Thyroid gland (tissue), 4 donors: ENCODE measurements at regions not wholly inside any gene's neighbourhood (a gene's known extent, or its start where the extent isn't known, plus 50 kb on each side); places are given as distances from the start of the nearest gene placed in this dataset.

Experiments
- DNase-seq, 2 donors: peaks; one replicate each; pipeline ENCODE4 v3.0.0-alpha.2; 2019
- H3K27ac ChIP-seq, 3 donors: fragments of 200-600 bp; sonication (generic); 1 replicate in 2 of 3; 2 replicates in 1 of 3; pipeline ENCODE4 v1.5.1; 2016 to 2019; ENCODE audit warnings: mild to moderate bottlenecking in 1 of 3, moderate library complexity in 1 of 3
- H3K27me3 ChIP-seq: fragments of 200-600 bp; sonication (generic); one replicate; pipeline ENCODE4 v1.5.1; 2019
- H3K36me3 ChIP-seq, 2 donors: fragments of 200-600 bp; sonication (generic); one replicate each; pipeline ENCODE4 v1.5.1; 2016 to 2019
- H3K4me1 ChIP-seq, 2 donors: fragments of 200-600 bp; sonication (generic); one replicate each; pipeline ENCODE4 v1.5.1; 2017 to 2019
- H3K4me3 ChIP-seq, 3 donors: fragments of 200-600 bp; sonication (generic); replicated peaks in 1 of 3; 1 replicate in 2 of 3; 2 replicates in 1 of 3; pipeline ENCODE4 v1.5.1; 2016; ENCODE audit warnings: mild to moderate bottlenecking in 1 of 3
- H3K9me3 ChIP-seq: fragments of 200-600 bp; sonication (generic); one replicate; pipeline ENCODE4 v1.5.1; 2017
- POLR2A ChIP-seq, 2 donors: fragments of 450-650 bp; IDR thresholded peaks; one replicate each; pipeline ENCODE4 v1.6.1; 2017; ENCODE audit warnings: antibody characterized with exemption in 2 of 2, mild to moderate bottlenecking in 2 of 2, moderate library complexity in 1 of 2
- WGBS, 2 donors: methylation state at CpG; one replicate each; pipeline ENCODE4 v1.1.5; 2017; 5-methylcytosine and 5-hydroxymethylcytosine counted together
- intact Hi-C: fragments of 100-400 bp; cut with DNase I; formaldehyde crosslinking; loops from one replicate; pipeline ENCODE4 v1.15.1; 2023
- TF ChIP-seq, protein P1 (sequence below), 6 experiments: fragments of 200-600 bp in 3 of 6; fragments of 450-650 bp in 3 of 6; sonication (generic) in 3 of 6; IDR thresholded peaks; one replicate each; pipeline ENCODE4 v1.5.1; 2016 to 2019; ENCODE audit warnings: antibody characterized with exemption in 6 of 6, mild to moderate bottlenecking in 2 of 6, inconsistent platforms in 1 of 6, moderate library complexity in 1 of 6

DNA sequence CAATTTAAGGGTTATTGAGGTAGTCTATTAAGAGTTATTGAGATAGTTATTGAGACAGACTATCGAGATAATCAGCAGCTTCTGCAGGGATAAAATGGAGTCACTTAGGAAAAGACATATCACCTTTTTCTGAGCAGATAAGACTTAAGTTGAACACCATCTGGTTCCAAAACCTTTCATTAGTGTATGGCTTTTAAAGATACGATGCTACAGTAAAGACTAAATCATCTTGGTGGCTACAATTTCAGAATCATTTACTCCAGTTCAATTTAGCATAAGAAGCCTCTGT, 68.6 kb upstream of the DNAJC10 start:
- Histone ChIP-seq H3K9me3 (no peaks in the 10 kb centered on the region), H3K36me3 (no peaks in the 10 kb centered on the region), H3K4me3 (no peak overlapping the region), H3K27me3 (no peaks in the 10 kb centered on the region), H3K4me1 (peaks cover 0 to 5% of the 10 kb centered on the region in 2 donors), H3K27ac (no peak overlapping the region)
- intact Hi-C loops, result loop anchor here (5.0 kb wide), 1 partner anchor 460 kb away; no protein-coding TSS in a partner anchor
- DNase-seq, result no peak
- TF ChIP-seq, protein P1, sequence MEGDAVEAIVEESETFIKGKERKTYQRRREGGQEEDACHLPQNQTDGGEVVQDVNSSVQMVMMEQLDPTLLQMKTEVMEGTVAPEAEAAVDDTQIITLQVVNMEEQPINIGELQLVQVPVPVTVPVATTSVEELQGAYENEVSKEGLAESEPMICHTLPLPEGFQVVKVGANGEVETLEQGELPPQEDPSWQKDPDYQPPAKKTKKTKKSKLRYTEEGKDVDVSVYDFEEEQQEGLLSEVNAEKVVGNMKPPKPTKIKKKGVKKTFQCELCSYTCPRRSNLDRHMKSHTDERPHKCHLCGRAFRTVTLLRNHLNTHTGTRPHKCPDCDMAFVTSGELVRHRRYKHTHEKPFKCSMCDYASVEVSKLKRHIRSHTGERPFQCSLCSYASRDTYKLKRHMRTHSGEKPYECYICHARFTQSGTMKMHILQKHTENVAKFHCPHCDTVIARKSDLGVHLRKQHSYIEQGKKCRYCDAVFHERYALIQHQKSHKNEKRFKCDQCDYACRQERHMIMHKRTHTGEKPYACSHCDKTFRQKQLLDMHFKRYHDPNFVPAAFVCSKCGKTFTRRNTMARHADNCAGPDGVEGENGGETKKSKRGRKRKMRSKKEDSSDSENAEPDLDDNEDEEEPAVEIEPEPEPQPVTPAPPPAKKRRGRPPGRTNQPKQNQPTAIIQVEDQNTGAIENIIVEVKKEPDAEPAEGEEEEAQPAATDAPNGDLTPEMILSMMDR (IDR thresholded peaks at IDR 0.05), result no peak
- TF ChIP-seq POLR2A (IDR thresholded peaks at IDR 0.05), result no peak
- 88 to 94% methylated on average over 2 of the region's 2 CpGs for WGBS, 2 donors

DNA sequence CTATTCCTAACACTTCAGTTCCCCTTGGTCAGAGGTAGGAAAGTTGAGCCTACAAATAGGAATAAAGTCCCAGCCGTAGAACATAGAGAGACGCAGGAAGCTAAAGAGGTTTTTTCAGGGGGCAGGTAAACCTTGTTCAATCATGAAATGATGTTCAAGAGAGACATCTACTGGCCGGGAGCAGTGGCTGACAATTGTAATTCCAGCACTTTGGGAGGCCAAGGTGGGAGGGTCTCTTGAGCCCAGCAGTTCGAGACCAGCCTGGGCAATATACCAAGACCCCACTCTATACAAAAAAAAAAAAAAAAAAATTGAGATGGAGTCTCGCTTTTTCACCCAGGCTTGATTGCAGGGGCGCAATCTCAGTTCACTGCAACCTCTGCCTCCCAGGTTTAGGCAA, 66.7 kb upstream of the DNAJC10 start:
- H3K4me1 ChIP-seq, result peaks cover 0 to 5% of the 10 kb centered on the region in 2 donors
- intact Hi-C loops, result loop anchor here (5.0 kb wide), 1 partner anchor 462 kb away; no protein-coding TSS in a partner anchor
- H3K27me3 ChIP-seq, result no peaks in the 10 kb centered on the region
- H3K9me3 ChIP-seq, result no peaks in the 10 kb centered on the region
- DNase-seq, result peak; percentile 20 to 34
- WGBS, 2 donors, result 60 to 61% methylated on average over 6 of the region's 6 CpGs
- no peak overlapping the region for H3K27ac ChIP-seq
- H3K4me3 ChIP-seq, result no peak overlapping the region
- TF ChIP-seq, protein P1 (IDR thresholded peaks at IDR 0.05), result peak in 4 of 6 experiments; percentile 39 to 72 (median 56)
- TF ChIP-seq POLR2A (IDR thresholded peaks at IDR 0.05), result no peak
- no peaks in the 10 kb centered on the region for H3K36me3 ChIP-seq

DNA sequence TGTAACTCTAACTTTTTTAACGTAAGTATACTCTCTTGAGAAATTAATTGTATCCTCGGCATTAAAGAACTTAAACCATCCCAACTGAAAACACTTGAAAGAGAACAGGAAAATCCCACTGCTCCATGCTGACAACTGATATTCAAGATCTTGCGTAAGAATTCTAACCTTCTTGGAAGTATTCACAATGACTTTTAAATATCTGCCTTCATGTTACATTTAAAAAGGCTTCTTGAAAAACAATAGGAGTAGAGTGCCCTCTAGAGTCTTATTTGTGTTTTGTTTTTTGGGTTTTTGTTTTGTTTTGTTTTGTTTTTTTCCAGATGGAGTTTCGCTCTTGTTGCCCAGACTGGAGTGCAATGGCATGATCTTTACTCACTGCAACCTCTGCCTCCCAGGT, 65.4 kb upstream of the DNAJC10 start:
- no peaks in the 10 kb centered on the region for H3K27me3 ChIP-seq
- H3K4me1 ChIP-seq, result peaks cover 0 to 5% of the 10 kb centered on the region in 2 donors
- no peaks in the 10 kb centered on the region for H3K9me3 ChIP-seq
- no peak overlapping the region for H3K4me3 ChIP-seq
- DNase-seq, result no peak
- intact Hi-C loops, result no loop called here
- no peak overlapping the region for H3K27ac ChIP-seq
- TF ChIP-seq, protein P1 (IDR thresholded peaks at IDR 0.05), result peak in 5 of 6 experiments; percentile 36 to 92 (median 61)
- TF ChIP-seq POLR2A (IDR thresholded peaks at IDR 0.05), result no peak
- WGBS, 2 donors, result 36 to 46% methylated on average over 4 of the region's 4 CpGs
- H3K36me3 ChIP-seq, result no peaks in the 10 kb centered on the region

DNA sequence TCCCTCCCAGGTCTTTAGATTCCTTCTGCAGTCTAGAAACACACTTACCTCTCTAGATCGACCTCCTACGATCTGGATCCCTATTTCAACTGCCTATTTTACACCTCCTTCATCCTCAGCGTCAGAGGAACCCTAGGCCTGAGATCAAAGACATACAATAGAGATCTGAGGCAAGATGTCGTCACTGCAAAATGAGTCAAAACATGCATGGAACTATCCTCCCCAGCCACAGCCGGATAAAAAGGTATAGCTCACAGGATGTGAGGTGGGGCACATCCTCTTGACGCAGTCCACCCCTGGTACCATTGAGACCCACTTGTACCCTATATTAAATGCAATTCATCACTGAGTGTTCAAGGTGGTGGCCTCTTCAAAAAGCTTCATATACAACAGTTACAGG, 63.7 kb upstream of the DNAJC10 start:
- Histone ChIP-seq H3K27ac (no peak overlapping the region), H3K4me3 (no peak overlapping the region), H3K36me3 (no peaks in the 10 kb centered on the region), H3K27me3 (no peaks in the 10 kb centered on the region), H3K4me1 (peaks cover 0 to 5% of the 10 kb centered on the region in 2 donors), H3K9me3 (no peaks in the 10 kb centered on the region)
- no peak for DNase-seq
- intact Hi-C loops, result no loop called here
- 83 to 86% methylated on average over 6 of the region's 6 CpGs for WGBS, 2 donors
- TF ChIP-seq, protein P1 (IDR thresholded peaks at IDR 0.05), result no peak
- no peak for TF ChIP-seq POLR2A (IDR thresholded peaks at IDR 0.05)

DNA sequence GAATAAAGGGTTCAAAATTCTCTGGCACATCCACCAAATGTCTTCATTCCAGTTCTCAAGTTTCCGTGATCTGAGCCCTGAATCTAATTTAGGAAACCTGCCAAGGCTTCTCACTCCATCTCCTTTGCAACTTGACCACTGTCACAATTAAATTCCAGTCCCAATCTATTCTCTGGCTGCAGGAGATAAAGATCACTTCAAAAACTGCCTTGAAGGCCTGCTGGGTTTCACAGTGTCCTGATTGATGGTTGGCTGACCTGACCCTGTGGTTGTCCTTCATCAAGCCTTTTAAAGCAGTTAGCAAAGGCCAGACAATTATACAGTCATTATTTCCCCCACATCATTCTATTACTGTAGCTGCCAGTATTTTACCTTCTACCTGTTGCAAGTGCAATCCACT, 60.3 kb upstream of the DNAJC10 start:
- Histone ChIP-seq H3K9me3 (no peaks in the 10 kb centered on the region), H3K4me3 (no peak overlapping the region), H3K27ac (no peak overlapping the region), H3K36me3 (no peaks in the 10 kb centered on the region), H3K27me3 (no peaks in the 10 kb centered on the region), H3K4me1 (no peaks in the 10 kb centered on the region)
- no peak for DNase-seq
- no peak for TF ChIP-seq POLR2A (IDR thresholded peaks at IDR 0.05)
- TF ChIP-seq, protein P1 (IDR thresholded peaks at IDR 0.05), result no peak
- intact Hi-C loops, result no loop called here
- 23 to 35% methylated on average over 1 of the region's 1 CpG for WGBS, 2 donors
